ENCODE measurements at regions not wholly inside any gene's neighbourhood (a gene's known extent, or its start where the extent isn't known, plus 50 kb on each side); places are given as distances from the start of the nearest gene placed in this dataset.
A peak's percentile ranks its signal among the peaks of the same experiment; 100 is the strongest.
"Not testable (repeated sequence)": the region's sequence is repeated elsewhere in the genome, so short reads cannot be mapped to it uniquely, and the experiment has no call there.

- DNase-seq, result no peak
Observed at GRCh38 chr10:23975431-23975830, 233.5 kb upstream of the KIAA1217 start.

GRCh38 chr10:23976275-23976674 is 232.7 kb upstream of the KIAA1217 start:
- DNase-seq, result no peak

GRCh38 chr10:23978317-23978716 is 230.6 kb upstream of the KIAA1217 start:
- no peak for DNase-seq

GRCh38 chr10:23980094-23980493 is 228.8 kb upstream of the KIAA1217 start:
- no peak for DNase-seq

GRCh38 chr10:23981520-23982309 is 227.2 kb upstream of the KIAA1217 start:
- no peak for DNase-seq

GRCh38 chr10:23984405-23984804 is 224.5 kb upstream of the KIAA1217 start:
- not testable (repeated sequence) for DNase-seq

- DNase-seq, result no peak
Observed at GRCh38 chr10:23988006-23988405, 220.9 kb upstream of the KIAA1217 start.

- DNase-seq, result peak; percentile 75
Observed at GRCh38 chr10:23994459-23995046, 214.4 kb upstream of the KIAA1217 start.

GRCh38 chr10:23999445-23999844 is 209.5 kb upstream of the KIAA1217 start:
- no peak for DNase-seq

- no peak for DNase-seq
Observed at GRCh38 chr10:24000271-24000813, 208.6 kb upstream of the KIAA1217 start.

GRCh38 chr10:24006741-24007140 is 202.2 kb upstream of the KIAA1217 start:
- DNase-seq, result no peak

GRCh38 chr10:24007359-24007758 is 201.6 kb upstream of the KIAA1217 start:
- no peak for DNase-seq

GRCh38 chr10:24008164-24009091 is 200.5 kb upstream of the KIAA1217 start:
- DNase-seq, result peak; percentile 50

- DNase-seq, result no peak
Observed at GRCh38 chr10:24009115-24009514, 199.8 kb upstream of the KIAA1217 start.

- no peak for DNase-seq
Observed at GRCh38 chr10:24009736-24010135, 199.2 kb upstream of the KIAA1217 start.

- no peak for DNase-seq
Observed at GRCh38 chr10:24010436-24010970, 198.4 kb upstream of the KIAA1217 start.

GRCh38 chr10:24012249-24012803 is 196.6 kb upstream of the KIAA1217 start:
- no peak for DNase-seq

- no peak for DNase-seq
Observed at GRCh38 chr10:24027107-24027506, 181.8 kb upstream of the KIAA1217 start.

- no peak for DNase-seq
Observed at GRCh38 chr10:24034571-24034970, 174.4 kb upstream of the KIAA1217 start.

- DNase-seq, result no peak
Observed at GRCh38 chr10:24035761-24036160, 173.2 kb upstream of the KIAA1217 start.

GRCh38 chr10:24039315-24039714 is 169.6 kb upstream of the KIAA1217 start:
- DNase-seq, result no peak

- no peak for DNase-seq
Observed at GRCh38 chr10:24039897-24040296, 169.0 kb upstream of the KIAA1217 start.

- no peak for DNase-seq
Observed at GRCh38 chr10:24041034-24041433, 167.9 kb upstream of the KIAA1217 start.
